CD4-positive, alpha-beta T cell treated with Interleukin-6 for 4 hours (primary cell): ENCODE measurements at regions not wholly inside any gene's neighbourhood (a gene's known extent, or its start where the extent isn't known, plus 50 kb on each side); places are given as distances from the start of the nearest gene placed in this dataset.
"Not testable (repeated sequence)": the region's sequence is repeated elsewhere in the genome, so short reads cannot be mapped to it uniquely, and the experiment has no call there.

Experiments used
- DNase-seq: peaks from one replicate; pipeline ENCODE4 v3.0.0-alpha.2; 2020; ENCODE audit warnings: mixed read lengths

DNA sequence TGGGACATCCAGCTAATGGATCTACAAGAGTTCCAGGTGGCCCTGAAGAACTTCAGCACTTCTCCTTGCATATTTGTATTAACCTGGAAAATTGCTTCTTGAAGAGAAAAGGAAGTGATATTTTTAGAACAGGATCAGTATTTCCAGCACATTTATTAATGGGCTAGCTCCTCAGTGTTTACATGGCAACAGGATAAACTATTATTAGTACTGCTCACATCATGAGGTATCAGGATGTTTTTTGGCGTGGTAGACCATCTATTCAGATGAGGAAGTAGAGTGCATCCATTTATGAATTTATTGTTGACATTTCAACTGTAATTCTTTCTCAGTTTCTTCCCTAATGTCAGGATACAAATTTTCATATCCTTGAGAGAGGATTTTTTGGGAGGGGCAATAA is 144.4 kb downstream of the KCNRG start:
- DNase-seq, result no peak

DNA sequence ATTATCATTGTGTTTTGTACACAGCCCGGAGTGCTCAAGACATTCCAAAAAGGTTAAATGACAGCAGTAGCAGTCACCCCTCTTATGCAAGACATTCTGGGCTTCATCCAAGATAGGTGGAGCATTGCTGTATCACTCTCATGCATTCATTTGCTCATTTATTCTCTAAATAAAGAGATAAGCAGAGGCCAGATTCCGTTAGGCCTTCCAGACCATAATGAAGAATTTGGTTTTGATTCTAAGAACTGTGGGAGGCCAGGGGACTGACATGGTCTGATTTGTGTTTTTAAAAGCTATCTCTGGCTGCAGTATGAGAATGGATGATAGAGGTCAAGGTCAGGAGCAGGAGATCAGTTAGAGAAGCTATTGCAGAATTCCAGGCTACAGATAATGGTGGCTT is 145.8 kb downstream of the KCNRG start:
- DNase-seq, result no peak

DNA sequence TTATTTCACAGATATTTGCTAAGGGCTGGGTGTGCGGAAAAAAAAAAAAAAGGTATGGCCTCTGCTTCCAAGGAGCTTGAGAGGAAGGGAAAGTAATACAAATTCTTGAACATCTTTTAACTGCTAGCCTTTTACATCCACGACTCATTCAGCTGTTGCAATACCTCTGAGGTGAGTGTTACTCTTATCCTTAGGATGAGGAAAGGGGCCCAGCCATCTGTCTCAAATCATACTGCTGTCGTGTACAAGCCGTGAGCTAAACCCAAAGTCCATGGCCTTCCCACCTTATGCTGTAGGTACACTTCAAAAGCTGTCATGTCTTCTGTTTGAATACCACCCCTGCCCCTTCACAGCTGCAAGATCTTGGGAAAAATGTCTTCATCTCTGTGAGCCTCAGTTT is 146.8 kb downstream of the KCNRG start:
- DNase-seq, result no peak

DNA sequence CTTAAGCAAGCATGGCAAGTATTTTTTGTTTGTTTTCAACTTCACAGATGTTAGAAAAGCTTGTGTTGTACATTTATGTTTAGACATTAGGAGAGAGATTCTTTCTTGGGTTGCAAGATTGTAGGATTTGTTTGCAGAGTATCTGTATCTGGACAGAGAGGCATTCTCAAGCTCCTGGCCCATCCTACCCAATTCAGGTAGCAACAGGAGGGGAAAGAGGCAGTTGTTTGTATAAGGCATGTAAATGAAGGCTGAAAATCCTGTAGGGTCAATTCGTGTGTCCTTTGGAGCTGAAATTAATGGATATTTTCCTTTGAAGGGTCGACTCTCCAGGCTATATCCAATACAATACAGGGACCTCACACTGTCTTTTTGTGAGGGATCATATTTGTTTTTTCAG is 147.3 kb downstream of the KCNRG start:
- no peak for DNase-seq

DNA sequence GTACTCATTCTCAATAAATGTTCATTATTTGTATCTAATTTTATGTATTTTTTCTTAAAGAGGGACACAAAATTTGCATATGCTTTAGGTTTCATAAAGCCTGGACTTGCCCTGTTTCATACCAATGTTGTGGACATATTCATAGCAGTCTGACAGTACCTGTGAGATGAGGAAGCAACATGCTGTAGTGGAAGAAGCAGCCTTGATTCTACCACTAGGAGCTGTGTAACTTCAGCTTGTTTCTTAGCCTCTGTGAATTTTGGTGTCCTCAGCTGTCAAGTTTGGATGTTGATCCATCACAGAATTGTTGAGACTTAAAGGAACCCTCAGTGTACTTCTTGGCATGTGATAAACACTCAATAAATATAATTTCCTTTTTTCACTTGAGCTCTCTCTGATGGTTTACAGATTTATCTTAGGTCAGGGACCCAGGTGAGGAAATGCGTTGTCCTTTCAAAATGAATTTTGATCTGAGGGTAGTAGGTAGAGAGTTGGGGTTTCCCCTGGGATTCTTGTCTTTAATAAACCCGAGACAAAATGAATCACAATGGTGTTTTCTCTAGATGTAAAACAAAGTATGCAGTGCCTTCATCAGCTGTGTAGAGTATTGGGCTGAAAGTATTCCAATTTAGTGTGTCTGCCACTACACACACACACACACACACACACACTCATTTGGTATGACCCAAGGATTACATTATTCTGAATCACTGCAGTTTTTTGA is 152.1 kb downstream of the KCNRG start:
- no peak for DNase-seq

DNA sequence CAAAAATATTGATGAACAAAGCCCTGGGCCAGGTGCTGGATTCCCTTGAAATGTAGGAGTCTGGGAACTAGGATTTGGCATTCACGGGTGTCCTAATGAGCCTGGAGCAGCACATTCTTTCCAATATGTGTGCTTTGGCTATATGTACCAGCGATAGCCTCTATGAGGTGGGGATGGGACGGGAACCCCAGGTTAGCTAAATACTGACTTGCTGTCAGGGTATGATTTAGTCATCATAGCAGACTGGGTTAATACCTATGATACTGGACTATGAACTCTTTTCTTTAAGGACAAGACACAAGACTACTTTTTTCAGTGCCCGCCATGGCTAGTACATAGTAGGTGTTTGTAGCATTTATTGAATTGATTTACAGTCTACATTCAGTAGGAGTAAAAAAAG is 152.7 kb downstream of the KCNRG start:
- no peak for DNase-seq

DNA sequence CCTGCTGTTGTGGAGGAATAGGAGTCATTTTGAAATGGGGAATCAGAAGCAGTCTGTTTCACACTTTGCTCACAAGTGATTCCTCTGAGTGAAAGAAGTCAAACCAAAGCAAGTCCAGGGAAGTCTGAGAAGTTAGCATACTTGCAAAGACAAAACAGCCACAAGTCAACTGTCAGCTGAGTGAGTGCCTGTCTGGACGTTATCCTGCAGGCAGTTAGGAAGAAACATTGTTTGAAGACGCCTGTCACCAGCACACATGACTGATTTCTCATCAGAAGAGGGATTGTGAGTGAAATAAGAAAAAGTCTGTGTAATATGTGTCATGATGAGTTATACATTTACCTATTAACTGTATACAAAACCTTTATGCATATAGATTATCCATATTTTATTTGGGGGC is 153.5 kb downstream of the KCNRG start:
- DNase-seq, result no peak

DNA sequence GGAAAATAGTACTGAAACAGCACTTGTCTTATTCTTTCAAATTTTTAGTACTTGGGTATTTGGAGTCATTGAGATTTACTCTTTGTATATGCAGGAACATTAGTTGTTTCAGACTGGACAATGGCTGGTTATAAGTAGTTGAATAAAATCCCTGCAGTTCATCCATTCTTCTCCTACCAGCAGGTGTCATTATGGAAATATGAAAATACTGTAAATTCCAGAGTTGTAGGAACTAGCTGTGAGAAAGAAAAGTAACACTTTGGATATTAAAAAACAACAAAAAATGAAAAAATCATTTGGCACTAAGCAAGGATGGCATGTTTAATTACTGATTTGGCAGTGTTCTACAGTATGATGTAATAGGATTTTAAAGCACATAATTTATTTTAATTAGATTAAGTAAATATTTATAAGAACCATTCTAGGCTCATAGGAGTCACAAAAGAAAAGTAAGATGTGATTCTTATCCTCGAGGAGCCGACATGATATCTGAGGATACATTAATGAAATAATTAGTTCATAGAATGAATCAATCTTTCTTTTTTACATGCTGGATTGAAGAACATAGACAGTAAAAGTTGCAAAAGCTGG is 155.3 kb downstream of the KCNRG start:
- no peak for DNase-seq

DNA sequence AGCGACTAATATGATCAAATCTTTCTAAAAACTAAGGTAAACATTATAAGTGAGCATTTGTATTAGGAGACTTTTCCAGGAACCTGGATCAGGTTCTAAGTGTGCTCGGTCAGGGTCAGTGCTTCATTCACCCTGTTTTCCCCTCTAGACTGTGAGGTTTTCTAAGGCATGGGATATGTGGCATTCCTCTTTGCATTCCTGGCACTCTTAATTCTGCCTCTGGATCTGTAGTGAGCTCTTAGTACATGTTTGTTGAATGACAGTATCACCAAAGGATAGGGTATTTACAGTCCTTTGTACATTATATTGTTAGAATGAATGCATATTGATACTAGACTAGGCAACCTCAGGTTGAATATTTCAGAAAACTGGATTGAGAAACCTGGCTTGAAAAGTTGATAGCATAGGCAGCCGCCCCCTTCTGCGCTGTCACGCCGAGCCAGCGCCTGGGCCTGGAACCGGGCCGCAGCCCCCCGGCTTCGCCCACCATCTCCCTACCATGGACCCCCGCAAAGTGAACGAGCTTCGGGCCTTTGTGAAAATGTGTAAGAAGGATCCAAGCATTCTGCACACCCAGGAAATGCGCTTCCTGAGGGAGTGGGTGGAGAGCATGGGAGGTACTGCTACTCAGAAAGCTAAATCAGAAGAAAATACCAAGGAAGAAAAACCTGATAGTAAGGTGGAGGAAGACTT is 156.5 kb downstream of the KCNRG start:
- DNase-seq, result no peak

DNA sequence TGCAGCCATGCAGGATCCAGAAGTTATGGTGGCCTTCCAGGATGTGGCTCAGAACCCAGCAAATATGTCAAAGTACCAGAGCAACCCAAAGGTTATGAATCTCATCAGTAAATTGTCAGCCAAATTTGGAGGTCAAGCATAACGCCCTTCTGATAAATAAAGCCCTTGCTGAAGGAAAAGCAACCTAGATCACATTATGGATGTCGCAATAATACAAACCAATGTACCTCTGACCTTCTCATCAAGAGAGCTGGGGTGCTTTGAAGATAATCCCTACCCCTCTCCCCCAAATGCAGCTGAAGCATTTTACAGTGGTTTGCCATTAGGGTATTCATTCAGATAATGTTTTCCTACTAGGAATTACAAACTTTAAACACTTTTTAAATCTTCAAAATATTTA is 157.8 kb downstream of the KCNRG start:
- not testable (repeated sequence) for DNase-seq

DNA sequence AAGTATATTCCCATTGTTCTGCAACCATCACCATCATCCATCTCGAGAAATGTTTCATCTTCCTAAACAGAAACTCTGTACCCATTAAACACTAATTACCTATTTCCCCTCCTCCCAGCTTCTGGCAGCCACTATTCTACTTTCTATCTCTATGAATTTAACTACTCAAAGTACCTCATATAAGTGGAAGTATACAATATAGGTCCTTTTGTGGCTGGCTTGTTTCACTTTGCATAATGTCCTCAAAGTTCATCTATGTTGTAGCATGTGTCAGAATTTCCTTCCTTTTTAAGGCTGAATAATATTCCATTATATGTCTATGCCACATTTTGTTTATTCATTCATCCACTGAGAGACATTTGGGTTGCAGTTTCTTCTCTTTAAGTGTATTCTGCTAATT is 159.4 kb downstream of the KCNRG start:
- DNase-seq, result no peak

DNA sequence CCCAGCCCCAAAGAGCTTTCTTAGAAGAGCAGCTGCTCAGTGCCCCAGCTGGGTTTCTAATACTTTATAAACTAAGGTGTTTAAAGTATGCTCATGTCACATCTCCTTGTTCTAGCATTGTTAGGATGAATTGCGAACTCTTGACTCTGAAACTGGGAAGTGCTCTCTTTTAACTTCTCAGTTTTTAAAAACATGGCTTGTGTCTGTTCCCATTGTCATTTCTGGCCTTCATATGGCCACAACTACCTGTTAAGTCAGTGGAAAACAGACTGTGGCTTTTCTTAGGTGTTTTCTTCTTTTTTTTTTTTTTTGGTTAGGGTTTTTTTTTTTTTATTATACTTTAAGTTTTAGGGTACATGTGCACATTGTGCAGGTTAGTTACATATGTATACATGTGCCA is 164.7 kb downstream of the KCNRG start:
- no peak for DNase-seq

DNA sequence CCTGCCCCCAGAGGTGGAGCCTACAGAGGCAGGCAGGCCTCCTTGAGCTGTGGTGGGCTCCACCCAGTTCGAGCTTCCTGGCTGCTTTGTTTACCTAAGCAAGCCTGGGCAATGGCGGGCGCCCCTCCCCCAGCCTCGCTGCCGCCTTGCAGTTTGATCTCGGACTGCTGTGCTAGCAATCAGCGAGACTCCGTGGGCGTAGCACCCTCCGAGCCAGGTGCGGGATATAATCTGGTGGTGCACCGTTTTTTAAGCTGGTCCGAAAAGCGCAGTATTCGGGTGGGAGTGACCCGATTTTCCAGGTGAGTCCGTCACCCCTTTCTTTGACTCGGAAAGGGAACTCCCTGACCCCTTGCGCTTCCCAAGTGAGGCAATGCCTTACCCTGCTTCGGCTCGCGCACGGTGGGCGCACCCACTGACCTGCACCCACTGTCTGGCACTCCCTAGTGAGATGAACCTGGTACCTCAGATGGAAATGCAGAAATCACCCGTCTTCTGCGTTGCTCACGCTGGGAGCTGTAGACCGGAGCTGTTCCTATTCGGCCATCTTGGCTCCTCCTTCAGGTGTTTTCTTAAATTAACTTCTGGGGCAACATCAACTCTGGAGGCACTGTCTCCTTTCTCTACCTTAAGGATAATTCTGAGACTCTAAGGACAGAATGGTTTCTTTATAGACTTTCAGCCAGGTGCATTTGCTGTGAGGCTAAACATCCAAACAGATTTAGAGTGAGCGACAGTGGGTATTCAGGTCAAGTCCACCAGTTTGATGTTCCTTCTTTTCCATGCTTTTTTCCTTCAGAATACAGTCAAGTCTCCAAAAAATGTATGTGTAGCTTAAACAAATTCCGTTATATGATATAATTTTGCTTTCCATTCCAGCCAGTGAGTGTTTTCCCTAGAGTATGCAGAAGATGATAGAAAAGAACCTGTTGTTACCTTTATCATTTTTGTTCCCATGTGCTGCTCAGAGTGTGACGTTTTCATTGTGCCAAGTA is 170.8 kb downstream of the KCNRG start:
- DNase-seq, result not testable (repeated sequence)

DNA sequence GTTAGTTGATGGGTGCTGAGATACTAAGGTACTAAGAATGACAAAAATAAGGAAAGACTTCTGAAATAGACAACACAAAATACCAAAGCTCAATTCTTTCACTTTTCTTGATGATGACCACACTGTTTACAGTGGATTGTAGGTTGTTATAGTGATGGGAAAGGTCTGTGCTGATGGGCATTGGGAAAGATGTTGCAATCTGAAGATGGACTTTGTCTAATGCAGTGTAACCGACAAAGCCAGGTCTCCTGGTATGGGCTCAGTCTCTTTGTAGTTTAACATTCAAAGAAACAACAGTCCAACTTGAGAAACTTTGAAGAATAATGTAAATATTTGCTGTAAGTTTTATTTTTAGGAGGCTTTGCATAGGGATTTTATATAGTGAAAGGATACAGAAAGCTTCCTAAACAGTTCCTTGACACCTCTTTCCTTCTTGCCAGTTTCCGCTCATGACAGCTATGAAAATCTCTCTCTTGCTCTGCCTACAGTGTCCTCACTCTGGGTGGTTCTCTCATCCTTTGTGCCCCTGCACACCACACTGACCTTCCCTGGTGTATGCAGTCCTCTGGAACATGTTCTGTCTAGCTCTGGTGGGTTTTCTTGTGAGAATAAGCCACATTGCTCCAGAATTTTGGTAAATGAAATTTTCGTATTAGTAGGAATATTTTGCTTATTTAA is 172.2 kb downstream of the KCNRG start:
- DNase-seq, result no peak

DNA sequence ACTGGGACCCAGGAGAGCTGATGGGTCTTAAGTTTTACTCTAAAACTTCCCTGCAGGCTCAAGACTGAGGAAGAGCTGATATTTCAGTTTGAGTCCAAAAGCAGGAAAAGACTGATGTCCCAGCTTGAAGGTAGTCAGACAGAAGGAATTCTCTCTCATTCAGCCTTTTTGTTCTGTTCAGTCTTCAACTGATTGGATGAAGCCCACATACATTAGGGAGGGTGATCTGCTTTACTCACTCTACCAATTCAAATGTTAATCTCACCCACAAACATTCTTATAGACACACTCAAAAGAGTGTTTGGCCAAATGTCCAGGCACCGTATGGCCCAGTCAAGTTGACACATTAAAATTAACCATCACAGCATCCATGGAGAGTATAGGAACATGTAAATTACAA is 173.5 kb downstream of the KCNRG start:
- DNase-seq, result no peak

DNA sequence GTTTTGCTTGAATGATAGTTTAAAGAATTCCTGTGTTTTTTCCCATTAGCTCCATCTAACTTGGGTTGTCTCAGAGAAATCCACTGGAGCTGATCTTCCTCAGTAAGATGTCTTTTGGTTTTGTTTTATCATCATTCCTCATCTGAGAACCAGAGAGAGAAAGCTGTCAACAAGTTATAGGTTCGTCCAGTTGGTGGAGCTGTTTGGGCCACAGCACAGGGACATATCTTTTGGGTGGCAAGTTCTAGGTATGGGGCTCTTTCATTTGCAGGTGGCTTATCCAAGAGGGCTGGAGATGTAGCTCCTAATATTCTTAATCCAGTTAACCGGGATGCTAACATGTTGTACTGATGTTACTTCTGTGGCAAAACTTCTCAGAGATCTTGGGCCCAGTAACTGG is 174.2 kb downstream of the KCNRG start:
- DNase-seq, result peak; percentile 7

DNA sequence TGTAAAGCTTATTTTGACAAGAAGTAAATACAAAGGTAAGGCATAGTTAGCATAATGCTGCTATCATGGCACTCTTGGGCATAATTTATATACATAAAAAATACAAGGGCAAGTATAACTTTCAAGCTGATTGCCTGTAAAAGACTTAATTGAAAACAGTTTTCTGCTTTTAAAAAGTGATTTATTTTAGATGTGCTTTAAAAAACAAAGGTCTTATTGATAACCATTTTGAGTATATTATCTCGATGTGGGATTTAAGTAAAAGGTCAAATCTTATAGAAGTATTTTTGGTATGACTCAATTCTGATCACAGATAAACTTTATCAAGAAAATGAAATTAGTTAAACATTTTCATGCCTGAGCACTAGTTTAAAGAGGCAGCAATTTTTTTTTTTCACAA is 175.8 kb downstream of the KCNRG start:
- no peak for DNase-seq

DNA sequence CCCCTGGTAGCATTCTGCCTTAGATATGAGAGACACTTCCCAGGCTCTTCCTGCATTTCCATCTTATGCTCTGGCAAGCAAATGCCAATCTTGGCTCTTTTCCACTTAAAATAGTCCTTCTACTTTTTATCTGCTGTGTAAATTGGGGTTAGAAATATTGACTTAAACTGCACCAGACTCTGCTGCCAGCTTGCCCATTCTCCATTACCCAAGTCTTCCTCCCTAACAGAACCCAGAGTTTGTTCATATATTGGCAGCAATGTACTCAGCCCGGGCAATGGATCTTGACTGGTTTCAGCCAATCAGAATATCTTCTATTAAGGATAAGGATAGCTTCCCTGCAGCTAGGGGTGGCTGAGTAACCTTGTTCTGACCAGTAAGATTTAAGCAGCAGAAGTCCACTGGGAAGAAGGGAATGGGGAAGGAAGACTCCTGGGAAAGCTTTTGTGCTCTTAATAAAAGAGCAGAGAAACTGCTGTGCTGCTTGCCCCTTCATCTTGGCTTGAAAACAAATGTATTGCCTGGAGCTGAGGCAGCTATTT is 177.1 kb downstream of the KCNRG start:
- DNase-seq, result no peak

DNA sequence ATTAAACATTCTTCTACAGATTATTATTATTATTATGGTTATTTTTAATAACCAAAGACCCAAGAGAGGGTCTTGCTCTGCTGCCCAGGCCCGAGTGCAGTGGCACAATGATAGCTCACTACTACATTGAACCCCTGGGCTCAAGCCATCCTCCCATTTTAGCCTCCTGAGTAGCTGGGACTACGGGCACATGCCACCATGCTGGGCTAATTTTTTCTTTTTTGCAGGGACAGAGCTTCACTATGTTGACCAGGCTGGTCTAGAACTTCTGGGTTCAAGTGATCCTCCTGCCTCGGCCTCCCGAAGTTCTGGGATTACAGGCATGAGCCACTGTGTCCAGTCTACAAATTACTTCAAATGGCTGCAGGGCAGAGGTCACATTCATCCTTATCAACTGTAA is 179.8 kb downstream of the KCNRG start:
- no peak for DNase-seq

DNA sequence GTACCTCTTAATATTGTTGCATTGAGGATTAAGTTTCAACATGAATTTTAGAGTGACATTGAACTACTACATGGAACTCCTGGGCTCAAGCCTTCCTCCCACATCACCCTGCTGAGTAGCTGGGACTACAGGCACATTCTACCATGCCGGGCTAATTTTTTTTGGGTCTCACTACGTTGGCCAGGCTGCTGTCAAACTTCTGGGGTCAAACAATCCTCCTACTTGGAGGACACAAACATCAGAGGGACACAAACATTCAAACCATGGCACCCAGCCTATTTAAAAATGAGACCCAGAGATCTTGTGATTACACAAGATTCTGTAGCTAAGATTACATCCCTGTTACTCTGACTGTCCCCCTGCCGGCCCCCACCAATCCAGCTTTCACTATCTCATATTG is 180.9 kb downstream of the KCNRG start:
- no peak for DNase-seq

DNA sequence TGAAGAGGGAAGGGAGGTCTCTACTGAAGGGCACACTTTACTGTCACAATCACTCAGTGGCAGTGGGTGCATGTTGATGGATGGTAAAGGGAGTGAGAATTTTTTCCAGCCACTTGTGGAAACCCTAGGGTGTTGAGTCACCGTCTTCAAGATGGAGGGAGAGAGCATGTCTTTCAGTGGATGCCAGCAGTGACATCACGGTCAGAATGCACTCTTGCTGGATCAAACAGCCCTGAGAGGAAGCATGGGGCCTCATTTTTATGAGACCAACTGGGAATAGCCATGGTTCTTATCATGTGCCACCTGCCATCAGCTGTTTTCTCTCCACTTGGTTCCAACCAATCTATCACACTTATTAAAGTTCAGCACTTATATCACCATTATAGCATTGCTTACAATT is 182.5 kb downstream of the KCNRG start:
- no peak for DNase-seq

DNA sequence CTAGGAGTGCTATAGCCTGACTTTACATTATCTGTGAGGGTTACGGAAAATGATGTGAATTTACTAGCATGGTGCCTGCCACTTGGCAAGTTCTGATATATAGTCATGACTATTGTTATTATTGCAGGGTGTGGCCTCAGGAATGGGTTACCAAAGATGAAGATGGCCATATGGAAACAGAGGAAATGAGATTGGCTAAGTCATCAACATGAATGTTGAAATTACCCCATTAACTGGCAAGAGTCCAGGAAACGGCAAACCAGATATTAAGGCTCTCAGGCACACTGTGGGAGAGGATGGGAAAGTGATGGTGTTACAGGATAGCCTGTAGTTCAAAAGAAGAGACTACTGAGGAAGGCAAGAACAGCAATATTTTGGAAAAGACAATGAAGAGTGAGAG is 183.3 kb downstream of the KCNRG start:
- no peak for DNase-seq
